ENCODE measurements at regions not wholly inside any gene's neighbourhood (a gene's known extent, or its start where the extent isn't known, plus 50 kb on each side); places are given as distances from the start of the nearest gene placed in this dataset.
"Not testable (repeated sequence)": the region's sequence is repeated elsewhere in the genome, so short reads cannot be mapped to it uniquely, and the experiment has no call there.

GRCh38 chr6:115811541-115811940, 249.2 kb downstream of the FRK start:
- no peak for DNase-seq (ENCODE audit: low read depth in 2 of 2)

- DNase-seq (ENCODE audit: low read depth in 2 of 2), result no peak
Observed at GRCh38 chr6:115798229-115798628, 262.5 kb downstream of the FRK start.

- DNase-seq (ENCODE audit: low read depth in 2 of 2), result no peak
Observed at GRCh38 chr6:115796829-115797228, 263.9 kb downstream of the FRK start.

GRCh38 chr6:115796061-115796460, 264.6 kb downstream of the FRK start:
- DNase-seq (ENCODE audit: low read depth in 2 of 2), result no peak

GRCh38 chr6:115783402-115784061, 277.2 kb downstream of the FRK start:
- peak in 1 of 2 donors; percentile 0 for DNase-seq (ENCODE audit: low read depth in 2 of 2)

- DNase-seq (ENCODE audit: low read depth in 2 of 2), result no peak
Observed at GRCh38 chr6:115782612-115783011, 278.1 kb downstream of the FRK start.

GRCh38 chr6:115773741-115774140, 286.9 kb downstream of the FRK start:
- DNase-seq (ENCODE audit: low read depth in 2 of 2), result no peak

GRCh38 chr6:115770851-115771250, 289.8 kb downstream of the FRK start:
- DNase-seq (ENCODE audit: low read depth in 2 of 2), result no peak

- no peak for DNase-seq (ENCODE audit: low read depth in 2 of 2)
Observed at GRCh38 chr6:115768500-115768899, 292.2 kb downstream of the FRK start.

- DNase-seq (ENCODE audit: low read depth in 2 of 2), result no peak
Observed at GRCh38 chr6:115767931-115768330, 292.8 kb downstream of the FRK start.

GRCh38 chr6:115766745-115767462, 293.8 kb downstream of the FRK start:
- no peak for DNase-seq (ENCODE audit: low read depth in 2 of 2)

- no peak for DNase-seq (ENCODE audit: low read depth in 2 of 2)
Observed at GRCh38 chr6:115765966-115766365, 294.7 kb downstream of the FRK start.

GRCh38 chr6:115759051-115759450, 301.6 kb downstream of the FRK start:
- DNase-seq (ENCODE audit: low read depth in 2 of 2), result no peak

GRCh38 chr6:115753446-115753845, 307.2 kb downstream of the FRK start:
- DNase-seq (ENCODE audit: low read depth in 2 of 2), result no peak

- no peak for DNase-seq (ENCODE audit: low read depth in 2 of 2)
Observed at GRCh38 chr6:115750946-115751345, 309.7 kb downstream of the FRK start.

GRCh38 chr6:115750292-115750691, 310.4 kb downstream of the FRK start:
- DNase-seq (ENCODE audit: low read depth in 2 of 2), result no peak

GRCh38 chr6:115747719-115748118, 313.0 kb downstream of the FRK start:
- no peak for DNase-seq (ENCODE audit: low read depth in 2 of 2)

- DNase-seq (ENCODE audit: low read depth in 2 of 2), result not testable (repeated sequence)
Observed at GRCh38 chr6:115746583-115746982, 314.1 kb downstream of the FRK start.

- no peak for DNase-seq (ENCODE audit: low read depth in 2 of 2)
Observed at GRCh38 chr6:115740907-115741306, 319.8 kb downstream of the FRK start.

GRCh38 chr6:115735610-115736009, 325.1 kb downstream of the FRK start:
- no peak for DNase-seq (ENCODE audit: low read depth in 2 of 2)

- DNase-seq (ENCODE audit: low read depth in 2 of 2), result no peak
Observed at GRCh38 chr6:115733426-115733825, 327.3 kb downstream of the FRK start.

- no peak for DNase-seq (ENCODE audit: low read depth in 2 of 2)
Observed at GRCh38 chr6:115729036-115729435, 331.7 kb downstream of the FRK start.

GRCh38 chr6:115728171-115728570, 332.5 kb downstream of the FRK start:
- no peak for DNase-seq (ENCODE audit: low read depth in 2 of 2)
